HepG2 (cell line): ENCODE measurements at regions not wholly inside any gene's neighbourhood (a gene's known extent, or its start where the extent isn't known, plus 50 kb on each side); places are given as distances from the start of the nearest gene placed in this dataset.

Experiments used
- ATAC-seq: fragments of 200-7000 bp; cut with Tn5 transposase; 3 replicates; pipeline ENCODE4 v1.9.1; 2020; ENCODE audit warnings: mild to moderate bottlenecking, moderate library complexity
- BruUV-seq: library from RNA; stranded (reverse); fragments of 400-500 nt; replicated peaks from 2 replicates; lab custom pipeline; 2021; lab: Mats Ljungman, UMichigan
- CTCF ChIA-PET: fragments of 300-600 bp; formaldehyde crosslinking; extraction: SDS; loops from one replicate; lab custom pipeline; 2021; ENCODE audit warnings: low total read pairs, inconsistent platforms, low intra/inter-chr PET ratio; lab: Yijun Ruan, JAX
- POLR2A ChIA-PET: fragments of 350-600 bp; sonication (Branson Sonifier 250); formaldehyde crosslinking; loops from one replicate; lab custom pipeline; 2020; ENCODE audit warnings: antibody characterized with exemption, inconsistent platforms; lab: Yijun Ruan, JAX
- DNase-seq: peaks from one replicate; pipeline ENCODE4 v3.0.0-alpha.2; 2015; ENCODE audit warnings: low spot score
- FAIRE-seq: peaks from 3 replicates; lab custom pipeline; 2011; peaks lifted over from hg19 to GRCh38; lab: Jason Lieb, UNC
- H2AFZ ChIP-seq: one replicate; pipeline ENCODE4 v1.6.1; 2011; ENCODE audit warnings: low read length, inconsistent platforms
- H3K27ac ChIP-seq: fragments of 300-600 bp; 3 replicates; pipeline ENCODE4 v1.8.0; 2011; ENCODE audit warnings: mixed run types, mild to moderate bottlenecking, mixed read lengths, low read length, inconsistent platforms; ENCODE audit not compliant: insufficient read depth; ENCODE audit errors: extremely low read length
- H3K27me3 ChIP-seq, 2 experiments: fragments of 200-600 bp in 1 of 2; 2 replicates in 1 of 2; 3 replicates in 1 of 2; pipeline versions ENCODE4 v1.6.0 to v1.8.0; 2011; ENCODE audit warnings: low read length in 2 of 2, mild to moderate bottlenecking in 2 of 2, moderate library complexity in 2 of 2, inconsistent platforms in 1 of 2; ENCODE audit not compliant: insufficient read depth in 2 of 2, control insufficient read depth in 1 of 2
- H3K36me3 ChIP-seq, 2 experiments: fragments of 200-600 bp in 1 of 2; replicated peaks in 1 of 2; 2 replicates in 1 of 2; 3 replicates in 1 of 2; pipeline versions ENCODE4 v1.5.1 to v1.8.0; 2011; ENCODE audit warnings: low read length in 2 of 2, inconsistent platforms in 1 of 2; ENCODE audit not compliant: insufficient read depth in 2 of 2, control insufficient read depth in 1 of 2
- H3K4me1 ChIP-seq: 2 replicates; pipeline ENCODE4 v1.5.1; 2012; ENCODE audit warnings: low read length, inconsistent platforms; ENCODE audit not compliant: insufficient read depth
- H3K4me2 ChIP-seq: 2 replicates; pipeline ENCODE4 v1.6.0; 2011; ENCODE audit warnings: low read depth, low read length, inconsistent platforms
- H3K4me3 ChIP-seq, 3 experiments: fragments of 200-600 bp in 1 of 3; sonication (generic), shearing (Covaris generic) in 1 of 3; replicated peaks in 1 of 3; 2 replicates each; pipeline ENCODE4 v1.5.1; 2011 to 2016; ENCODE audit warnings: low read length in 3 of 3, inconsistent platforms in 2 of 3, low read depth in 2 of 3, mild to moderate bottlenecking in 2 of 3, control low read depth in 1 of 3, mixed read lengths in 1 of 3; ENCODE audit not compliant: insufficient read depth in 1 of 3
- H3K79me2 ChIP-seq: one replicate; pipeline ENCODE4 v1.6.1; 2011; ENCODE audit warnings: low read length, inconsistent platforms; ENCODE audit not compliant: insufficient read depth
- H3K9ac ChIP-seq: 2 replicates; pipeline ENCODE4 v1.6.0; 2011; ENCODE audit warnings: mild to moderate bottlenecking, low read depth, low read length, inconsistent platforms; ENCODE audit not compliant: insufficient read depth
- H3K9me3 ChIP-seq: 2 replicates; pipeline ENCODE4 v1.5.1; 2012; ENCODE audit warnings: mild to moderate bottlenecking, low read length
- H4K20me1 ChIP-seq: 2 replicates; pipeline ENCODE4 v1.6.0; 2011; ENCODE audit warnings: inconsistent platforms, mild to moderate bottlenecking, low read length, moderate library complexity; ENCODE audit not compliant: insufficient read depth
- ATF3 ChIP-seq: sonication (generic); formaldehyde crosslinking; IDR thresholded peaks from 2 replicates; pipeline ENCODE4 v1.4.0; 2020; ENCODE audit warnings: missing genetic modification reagents
- ATF7-NPFF ChIP-seq: sonication (generic); formaldehyde crosslinking; IDR thresholded peaks from 2 replicates; pipeline ENCODE4 v1.8.1; 2023; ENCODE audit warnings: mild to moderate bottlenecking, low read depth, missing genetic modification reagents, moderate library complexity
- HDAC1 ChIP-seq: sonication (generic); formaldehyde crosslinking; IDR thresholded peaks from 2 replicates; pipeline ENCODE4 v1.5.1; 2020; ENCODE audit warnings: mild to moderate bottlenecking, missing genetic modification reagents
- HIVEP1 ChIP-seq: sonication (generic); formaldehyde crosslinking; IDR thresholded peaks from 2 replicates; pipeline ENCODE4 v1.4.0; 2020; ENCODE audit warnings: mild to moderate bottlenecking, missing genetic modification reagents
- KLF11 ChIP-seq: IDR thresholded peaks from 2 replicates; pipeline ENCODE4 v1.6.1; 2016; ENCODE audit warnings: missing compliant biosample characterization
- NCOA1 ChIP-seq: sonication (generic); formaldehyde crosslinking; IDR thresholded peaks from 2 replicates; pipeline ENCODE4 v1.9.0; 2021; ENCODE audit warnings: missing genetic modification reagents
- NFKBIZ ChIP-seq: IDR thresholded peaks from 2 replicates; pipeline ENCODE4 v1.6.1; 2018; ENCODE audit warnings: missing genetic modification reagents, missing compliant biosample characterization
- PHF21A ChIP-seq: sonication (generic); formaldehyde crosslinking; IDR thresholded peaks from 2 replicates; pipeline ENCODE4 v1.5.0; 2020; ENCODE audit warnings: mild to moderate bottlenecking, missing genetic modification reagents
- POLR2AphosphoS2 ChIP-seq: IDR thresholded peaks from 2 replicates; pipeline ENCODE4 v1.6.1; 2011; ENCODE audit warnings: low read depth, low read length, improper control_type of control experiment
- RFX3 ChIP-seq: IDR thresholded peaks from 2 replicates; pipeline ENCODE4 v1.6.1; 2016; ENCODE audit warnings: missing biosample characterization, missing genetic modification reagents
- SIN3A ChIP-seq: IDR thresholded peaks from 2 replicates; pipeline ENCODE4 v1.6.1; 2011; ENCODE audit warnings: low read depth, mild to moderate bottlenecking, control low read depth, low read length, borderline replicate concordance
- U2AF2 ChIP-seq: fragments of 200-400 bp; formaldehyde crosslinking; IDR thresholded peaks from 2 replicates; pipeline ENCODE4 v1.6.1; 2017; ENCODE audit warnings: low read depth, mild to moderate bottlenecking, low read length
- ZNF264 ChIP-seq: sonication (generic); formaldehyde crosslinking; IDR thresholded peaks from 2 replicates; pipeline ENCODE4 v1.4.0; 2020; ENCODE audit warnings: missing genetic modification reagents
- WGBS: methylation state at CpG from one replicate; pipeline ENCODE4 v1.1.6; 2017; ENCODE audit warnings: low lambda C conversion rate; 5-methylcytosine and 5-hydroxymethylcytosine counted together
- in situ Hi-C: cut with HindIII; loops from 2 replicates; pipeline ENCODE4 v1.10.0; 2017; ENCODE audit warnings: low pct_unique_long_range_greater_than_20kb; ENCODE audit not compliant: extremely low pct_ligation_motif_present
- intact Hi-C: fragments of 100-400 bp; cut with micrococcal nuclease; formaldehyde crosslinking; loops from one replicate; pipeline ENCODE4 v1.10.0; 2022; ENCODE audit not compliant: unreplicated experiment
- TF ChIP-seq, protein P1 (sequence below): sonication (generic); formaldehyde crosslinking; IDR thresholded peaks from 2 replicates; pipeline ENCODE4 v1.4.0; 2020; ENCODE audit warnings: mild to moderate bottlenecking, missing genetic modification reagents

- Histone ChIP-seq H3K4me3 (no peak overlapping the region), H3K79me2 (no peaks in the 10 kb centered on the region), H3K9ac (no peak overlapping the region), H3K27me3 (no peaks in the 10 kb centered on the region), H4K20me1 (no peaks in the 10 kb centered on the region), H3K36me3 (no peaks in the 10 kb centered on the region), H3K4me1 (no peaks in the 10 kb centered on the region), H3K9me3 (no peaks in the 10 kb centered on the region), H3K4me2 (no peak overlapping the region), H3K27ac (no peak overlapping the region), H2AFZ (no peak overlapping the region)
- ChIA-PET CTCF (no interaction called here), POLR2A (no interaction called here)
- no peak for FAIRE-seq
- intact Hi-C loops (no loop called here), in situ Hi-C loops (no loop called here)
- no TSS peak for BruUV-seq
- TF ChIP-seq SIN3A (no peak), NFKBIZ (CRISPR knock-in tag) (no peak), ZNF264 (no peak), KLF11 (no peak), ATF7-NPFF (CRISPR knock-in tag) (no peak), HIVEP1 (CRISPR knock-in tag) (no peak), NCOA1 (CRISPR knock-in tag) (no peak), PHF21A (CRISPR knock-in tag) (no peak), U2AF2 (no peak), ATF3 (CRISPR knock-in tag) (no peak), HDAC1 (CRISPR knock-in tag) (no peak), RFX3 (CRISPR knock-in tag) (no peak), POLR2AphosphoS2 (no peak)
- TF ChIP-seq, protein P1, sequence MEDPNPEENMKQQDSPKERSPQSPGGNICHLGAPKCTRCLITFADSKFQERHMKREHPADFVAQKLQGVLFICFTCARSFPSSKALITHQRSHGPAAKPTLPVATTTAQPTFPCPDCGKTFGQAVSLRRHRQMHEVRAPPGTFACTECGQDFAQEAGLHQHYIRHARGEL, result no peak
- no peak for ATAC-seq
- WGBS, result 2% methylated on average over 4 of the region's 4 CpGs
- DNase-seq, result no peak
These were observed 1101.0 kb upstream of the SEMA6A start for GRCh38 chr5:117675646-117676045.
